DMS53 treated with DMSO at 0.1 percent for 48 hours (cell line): ENCODE measurements at regions not wholly inside any gene's neighbourhood (a gene's known extent, or its start where the extent isn't known, plus 50 kb on each side); places are given as distances from the start of the nearest gene placed in this dataset.

Experiments used
- DNase-seq: peaks from one replicate; lab custom pipeline; 2025; ENCODE audit not compliant: unreplicated experiment; lab: John Stamatoyannopoulos, UW

GRCh38 chr5:146940295-146940694 lies 61.7 kb upstream of the PPP2R2B start:
- DNase-seq: no peak

- no peak for DNase-seq
Measured at GRCh38 chr5:146944019-146944418, 65.5 kb upstream of the PPP2R2B start.

GRCh38 chr5:146944764-146945616 lies 66.4 kb upstream of the PPP2R2B start:
- DNase-seq: no peak

GRCh38 chr5:146945617-146946084 lies 67.1 kb upstream of the PPP2R2B start:
- DNase-seq: no peak

- peak; percentile 42 for DNase-seq
Measured at GRCh38 chr5:146947181-146947941, 68.8 kb upstream of the PPP2R2B start.

GRCh38 chr5:146948666-146949065 lies 70.1 kb upstream of the PPP2R2B start:
- no peak for DNase-seq

GRCh38 chr5:146952168-146952567 lies 73.6 kb upstream of the PPP2R2B start:
- DNase-seq: no peak

- DNase-seq: no peak
Measured at GRCh38 chr5:146956217-146956616, 77.7 kb upstream of the PPP2R2B start.

- DNase-seq: no peak
Measured at GRCh38 chr5:146959360-146959759, 80.8 kb upstream of the PPP2R2B start.

- DNase-seq: no peak
Measured at GRCh38 chr5:146962801-146963355, 84.3 kb upstream of the PPP2R2B start.

- peak; percentile 75 for DNase-seq
Measured at GRCh38 chr5:146965761-146966659, 87.5 kb upstream of the PPP2R2B start.

GRCh38 chr5:146967646-146968045 lies 89.1 kb upstream of the PPP2R2B start:
- no peak for DNase-seq

- no peak for DNase-seq
Measured at GRCh38 chr5:146971401-146971800, 92.8 kb upstream of the PPP2R2B start.

- DNase-seq: no peak
Measured at GRCh38 chr5:146986469-146986868, 107.9 kb upstream of the PPP2R2B start.

GRCh38 chr5:146993876-146994530 lies 115.4 kb upstream of the PPP2R2B start:
- DNase-seq: no peak

- DNase-seq: peak; percentile 75
Measured at GRCh38 chr5:146995878-146996277, 117.3 kb upstream of the PPP2R2B start.

GRCh38 chr5:147015405-147015804 lies 136.8 kb upstream of the PPP2R2B start:
- no peak for DNase-seq

GRCh38 chr5:147017191-147017590 lies 138.6 kb upstream of the PPP2R2B start:
- no peak for DNase-seq

- DNase-seq: no peak
Measured at GRCh38 chr5:147017621-147018020, 139.1 kb upstream of the PPP2R2B start.

- no peak for DNase-seq
Measured at GRCh38 chr5:147018812-147019211, 140.3 kb upstream of the PPP2R2B start.
